ENCODE measurements at regions not wholly inside any gene's neighbourhood (a gene's known extent, or its start where the extent isn't known, plus 50 kb on each side); places are given as distances from the start of the nearest gene placed in this dataset.

GRCh38 chr4:155066871-155067270 lies 141.6 kb upstream of the NPY2R start:
- H3K4me1 ChIP-seq = no peaks in the 10 kb centered on the region
- TF ChIP-seq EZH2 (IDR thresholded peaks at IDR 0.05) = no peak
- no peak for TF ChIP-seq EZH2phosphoT487 (IDR thresholded peaks at IDR 0.05)
- TF ChIP-seq CTCF (IDR thresholded peaks at IDR 0.05) = no peak
- H3K79me2 ChIP-seq (ENCODE audit: low read depth) = no peaks in the 10 kb centered on the region
- H3K4me1 Mint-ChIP-seq = no peaks in the 10 kb centered on the region
- no peaks in the 10 kb centered on the region for H3K9me3 ChIP-seq (ENCODE audit: low read depth)
- no peaks in the 10 kb centered on the region for H3K27me3 ChIP-seq
- no peak overlapping the region for H3K27ac Mint-ChIP-seq
- H4K20me1 ChIP-seq (ENCODE audit: low read depth) = no peaks in the 10 kb centered on the region
- H3K36me3 ChIP-seq = no peaks in the 10 kb centered on the region
- H3K4me2 ChIP-seq = no peak overlapping the region
- no peaks in the 10 kb centered on the region for H3K36me3 Mint-ChIP-seq
- no peaks in the 10 kb centered on the region for H3F3A ChIP-seq (ENCODE audit: low read depth)
- H3K4me3 Mint-ChIP-seq = no peak overlapping the region
- H3K9ac ChIP-seq = no peak overlapping the region
- no peaks in the 10 kb centered on the region for H3K9me3 Mint-ChIP-seq
- no peak overlapping the region for H3K4me3 ChIP-seq
- H2AFZ ChIP-seq (replicated peaks) = no peak overlapping the region
- H3K27me3 Mint-ChIP-seq (ENCODE audit: insufficient read depth, low read depth) = peaks cover 2% of the 10 kb centered on the region
- no peak for DNase-seq (ENCODE audit: low spot score)
- H3K27ac ChIP-seq = no peak overlapping the region

GRCh38 chr4:155071962-155072361 lies 136.5 kb upstream of the NPY2R start:
- Mint-ChIP-seq H3K9me3 (no peaks in the 10 kb centered on the region), H3K27me3 (ENCODE audit: insufficient read depth, low read depth) (no peaks in the 10 kb centered on the region), H3K36me3 (no peaks in the 10 kb centered on the region), H3K4me3 (no peak overlapping the region), H3K27ac (no peak overlapping the region), H3K4me1 (peaks cover 4% of the 10 kb centered on the region)
- H3K36me3 ChIP-seq = no peaks in the 10 kb centered on the region
- H3K9me3 ChIP-seq (ENCODE audit: low read depth) = no peaks in the 10 kb centered on the region
- no peak overlapping the region for H3K9ac ChIP-seq
- no peak overlapping the region for H3K4me3 ChIP-seq
- no peaks in the 10 kb centered on the region for H3K27me3 ChIP-seq
- DNase-seq (ENCODE audit: low spot score) = no peak
- H4K20me1 ChIP-seq (ENCODE audit: low read depth) = no peaks in the 10 kb centered on the region
- TF ChIP-seq EZH2 (IDR thresholded peaks at IDR 0.05) (no peak), CTCF (IDR thresholded peaks at IDR 0.05) (no peak), EZH2phosphoT487 (IDR thresholded peaks at IDR 0.05) (no peak)
- H3K79me2 ChIP-seq (ENCODE audit: low read depth) = no peaks in the 10 kb centered on the region
- no peak overlapping the region for H3K4me2 ChIP-seq
- no peak overlapping the region for H3K27ac ChIP-seq
- no peaks in the 10 kb centered on the region for H3F3A ChIP-seq (ENCODE audit: low read depth)
- H2AFZ ChIP-seq (replicated peaks) = no peak overlapping the region
- H3K4me1 ChIP-seq = no peaks in the 10 kb centered on the region

GRCh38 chr4:155072417-155072816 lies 136.0 kb upstream of the NPY2R start:
- Mint-ChIP-seq H3K9me3 (no peaks in the 10 kb centered on the region), H3K36me3 (no peaks in the 10 kb centered on the region), H3K27ac (no peak overlapping the region), H3K27me3 (ENCODE audit: insufficient read depth, low read depth) (no peaks in the 10 kb centered on the region), H3K4me3 (no peak overlapping the region), H3K4me1 (peaks cover 4% of the 10 kb centered on the region)
- Histone ChIP-seq H3K4me2 (no peak overlapping the region), H3K4me1 (no peaks in the 10 kb centered on the region), H3K27ac (no peak overlapping the region), H3K79me2 (ENCODE audit: low read depth) (no peaks in the 10 kb centered on the region), H3K9ac (no peak overlapping the region), H3K9me3 (ENCODE audit: low read depth) (no peaks in the 10 kb centered on the region), H3K4me3 (no peak overlapping the region), H4K20me1 (ENCODE audit: low read depth) (no peaks in the 10 kb centered on the region), H2AFZ (replicated peaks) (no peak overlapping the region), H3K36me3 (no peaks in the 10 kb centered on the region), H3F3A (ENCODE audit: low read depth) (no peaks in the 10 kb centered on the region), H3K27me3 (no peaks in the 10 kb centered on the region)
- DNase-seq (ENCODE audit: low spot score) = no peak
- no peak for TF ChIP-seq EZH2 (IDR thresholded peaks at IDR 0.05)

GRCh38 chr4:155073852-155074251 lies 134.6 kb upstream of the NPY2R start:
- H3K27me3 ChIP-seq = no peaks in the 10 kb centered on the region
- H3K79me2 ChIP-seq (ENCODE audit: low read depth) = no peaks in the 10 kb centered on the region
- no peaks in the 10 kb centered on the region for H3F3A ChIP-seq (ENCODE audit: low read depth)
- no peak overlapping the region for H3K27ac ChIP-seq
- H3K9me3 ChIP-seq (ENCODE audit: low read depth) = no peaks in the 10 kb centered on the region
- no peaks in the 10 kb centered on the region for H4K20me1 ChIP-seq (ENCODE audit: low read depth)
- H3K4me3 Mint-ChIP-seq = no peak overlapping the region
- no peaks in the 10 kb centered on the region for H3K36me3 Mint-ChIP-seq
- H3K4me3 ChIP-seq = no peak overlapping the region
- H3K27ac Mint-ChIP-seq = no peak overlapping the region
- TF ChIP-seq EZH2 (IDR thresholded peaks at IDR 0.05) (no peak), CTCF (IDR thresholded peaks at IDR 0.05) (no peak), EZH2phosphoT487 (IDR thresholded peaks at IDR 0.05) (no peak)
- H3K4me1 ChIP-seq = no peaks in the 10 kb centered on the region
- no peak overlapping the region for H2AFZ ChIP-seq (replicated peaks)
- H3K4me2 ChIP-seq = no peak overlapping the region
- H3K9ac ChIP-seq = no peak overlapping the region
- peaks cover 7% of the 10 kb centered on the region for H3K4me1 Mint-ChIP-seq
- no peaks in the 10 kb centered on the region for H3K36me3 ChIP-seq
- no peak for DNase-seq (ENCODE audit: low spot score)
- no peaks in the 10 kb centered on the region for H3K27me3 Mint-ChIP-seq (ENCODE audit: insufficient read depth, low read depth)
- H3K9me3 Mint-ChIP-seq = no peaks in the 10 kb centered on the region
